ENCODE measurements at regions not wholly inside any gene's neighbourhood (a gene's known extent, or its start where the extent isn't known, plus 50 kb on each side); places are given as distances from the start of the nearest gene placed in this dataset.
A peak's percentile ranks its signal among the peaks of the same experiment; 100 is the strongest.
"Not testable (repeated sequence)": the region's sequence is repeated elsewhere in the genome, so short reads cannot be mapped to it uniquely, and the experiment has no call there.

GRCh38 chr6:62889240-62889639, 322.0 kb upstream of the FKBP1C start:
- DNase-seq (ENCODE audit: low read depth): no peak

GRCh38 chr6:62891065-62891647, 320.1 kb upstream of the FKBP1C start:
- DNase-seq (ENCODE audit: low read depth): peak; percentile 2

- DNase-seq (ENCODE audit: low read depth): no peak
Observed at GRCh38 chr6:62894114-62894513, 317.2 kb upstream of the FKBP1C start.

- DNase-seq (ENCODE audit: low read depth): no peak
Observed at GRCh38 chr6:62903266-62903665, 308.0 kb upstream of the FKBP1C start.

GRCh38 chr6:62904687-62905086, 306.6 kb upstream of the FKBP1C start:
- no peak for DNase-seq (ENCODE audit: low read depth)

GRCh38 chr6:62914530-62914929, 296.7 kb upstream of the FKBP1C start:
- no peak for DNase-seq (ENCODE audit: low read depth)

- no peak for DNase-seq (ENCODE audit: low read depth)
Observed at GRCh38 chr6:62923728-62924127, 287.5 kb upstream of the FKBP1C start.

- no peak for DNase-seq (ENCODE audit: low read depth)
Observed at GRCh38 chr6:62940848-62941247, 270.4 kb upstream of the FKBP1C start.

GRCh38 chr6:62942000-62942399, 269.3 kb upstream of the FKBP1C start:
- no peak for DNase-seq (ENCODE audit: low read depth)

- DNase-seq (ENCODE audit: low read depth): no peak
Observed at GRCh38 chr6:62968834-62969233, 242.4 kb upstream of the FKBP1C start.

GRCh38 chr6:62971976-62972658, 239.2 kb upstream of the FKBP1C start:
- DNase-seq (ENCODE audit: low read depth): no peak

GRCh38 chr6:62974452-62974851, 236.8 kb upstream of the FKBP1C start:
- DNase-seq (ENCODE audit: low read depth): no peak

- DNase-seq (ENCODE audit: low read depth): no peak
Observed at GRCh38 chr6:62976566-62976965, 234.7 kb upstream of the FKBP1C start.

- no peak for DNase-seq (ENCODE audit: low read depth)
Observed at GRCh38 chr6:62978920-62979319, 232.3 kb upstream of the FKBP1C start.

GRCh38 chr6:62980093-62980492, 231.2 kb upstream of the FKBP1C start:
- no peak for DNase-seq (ENCODE audit: low read depth)

GRCh38 chr6:62980724-62981123, 230.5 kb upstream of the FKBP1C start:
- no peak for DNase-seq (ENCODE audit: low read depth)

- DNase-seq (ENCODE audit: low read depth): no peak
Observed at GRCh38 chr6:62982951-62983350, 228.3 kb upstream of the FKBP1C start.

GRCh38 chr6:62991696-62992095, 219.6 kb upstream of the FKBP1C start:
- DNase-seq (ENCODE audit: low read depth): not testable (repeated sequence)

- DNase-seq (ENCODE audit: low read depth): no peak
Observed at GRCh38 chr6:62993951-62994350, 217.3 kb upstream of the FKBP1C start.

- DNase-seq (ENCODE audit: low read depth): no peak
Observed at GRCh38 chr6:62998022-62998421, 213.2 kb upstream of the FKBP1C start.

- not testable (repeated sequence) for DNase-seq (ENCODE audit: low read depth)
Observed at GRCh38 chr6:62999242-62999641, 212.0 kb upstream of the FKBP1C start.

GRCh38 chr6:62999796-63000195, 211.5 kb upstream of the FKBP1C start:
- peak; percentile 5 for DNase-seq (ENCODE audit: low read depth)

GRCh38 chr6:63006018-63006417, 205.3 kb upstream of the FKBP1C start:
- not testable (repeated sequence) for DNase-seq (ENCODE audit: low read depth)

GRCh38 chr6:63010962-63011361, 200.3 kb upstream of the FKBP1C start:
- not testable (repeated sequence) for DNase-seq (ENCODE audit: low read depth)

All from HS-5 (cell line).